ENCODE measurements at regions not wholly inside any gene's neighbourhood (a gene's known extent, or its start where the extent isn't known, plus 50 kb on each side); places are given as distances from the start of the nearest gene placed in this dataset.

DNA sequence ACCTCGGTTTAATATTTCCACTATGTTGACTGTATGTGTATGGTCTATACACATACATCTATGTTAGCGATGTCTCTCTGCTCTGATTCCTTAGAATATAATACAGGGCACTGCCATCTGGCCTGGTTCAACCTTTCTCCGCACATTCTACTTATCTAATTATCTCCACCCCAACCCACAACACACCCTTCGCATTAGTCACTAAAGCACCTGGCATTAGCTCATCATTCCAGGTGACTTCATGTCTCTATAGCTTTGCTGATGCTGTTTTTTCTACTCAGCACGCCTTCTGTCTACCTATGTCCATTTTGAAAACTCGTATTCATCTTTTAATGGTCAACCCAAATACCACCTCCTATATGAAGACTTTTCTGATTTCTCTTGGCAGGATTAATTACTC is 425.2 kb upstream of the RASGEF1B start:
- DNase-seq = no peak

GRCh38 chr4:81891005-81891996 is 419.6 kb upstream of the RASGEF1B start:
- TF ChIP-seq, protein P1, sequence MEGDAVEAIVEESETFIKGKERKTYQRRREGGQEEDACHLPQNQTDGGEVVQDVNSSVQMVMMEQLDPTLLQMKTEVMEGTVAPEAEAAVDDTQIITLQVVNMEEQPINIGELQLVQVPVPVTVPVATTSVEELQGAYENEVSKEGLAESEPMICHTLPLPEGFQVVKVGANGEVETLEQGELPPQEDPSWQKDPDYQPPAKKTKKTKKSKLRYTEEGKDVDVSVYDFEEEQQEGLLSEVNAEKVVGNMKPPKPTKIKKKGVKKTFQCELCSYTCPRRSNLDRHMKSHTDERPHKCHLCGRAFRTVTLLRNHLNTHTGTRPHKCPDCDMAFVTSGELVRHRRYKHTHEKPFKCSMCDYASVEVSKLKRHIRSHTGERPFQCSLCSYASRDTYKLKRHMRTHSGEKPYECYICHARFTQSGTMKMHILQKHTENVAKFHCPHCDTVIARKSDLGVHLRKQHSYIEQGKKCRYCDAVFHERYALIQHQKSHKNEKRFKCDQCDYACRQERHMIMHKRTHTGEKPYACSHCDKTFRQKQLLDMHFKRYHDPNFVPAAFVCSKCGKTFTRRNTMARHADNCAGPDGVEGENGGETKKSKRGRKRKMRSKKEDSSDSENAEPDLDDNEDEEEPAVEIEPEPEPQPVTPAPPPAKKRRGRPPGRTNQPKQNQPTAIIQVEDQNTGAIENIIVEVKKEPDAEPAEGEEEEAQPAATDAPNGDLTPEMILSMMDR (IDR thresholded peaks at IDR 0.05) = no peak
- intact Hi-C loops (cut with DNase I) = no loop called here
- Histone ChIP-seq H3K36me3 (no peaks in the 10 kb centered on the region), H3K27ac (no peak overlapping the region), H3K27me3 (peaks cover 0 to 8% (median 0%) of the 10 kb centered on the region in 7 donors), H3K4me3 (no peak overlapping the region), H3K9me3 (peaks cover 0 to 4% (median 0%) of the 10 kb centered on the region in 11 donors), H3K4me1 (no peaks in the 10 kb centered on the region)
- WGBS, 2 donors = 53 to 57% methylated on average over 7 of the region's 7 CpGs
- no peak for DNase-seq
- no peak for ATAC-seq

More for the DNA sequence above, 425.2 kb upstream of the RASGEF1B start:
- intact Hi-C loops (cut with DNase I) = no loop called here
- Histone ChIP-seq H3K27me3 (peaks cover 0 to 5% (median 0%) of the 10 kb centered on the region in 7 donors), H3K9me3 (no peaks in the 10 kb centered on the region), H3K27ac (no peak overlapping the region), H3K4me1 (no peaks in the 10 kb centered on the region), H3K4me3 (no peak overlapping the region), H3K36me3 (no peaks in the 10 kb centered on the region)
- no peak for ATAC-seq
- TF ChIP-seq, protein P1 (IDR thresholded peaks at IDR 0.05) = no peak
- 94 to 96% methylated on average over 6 of the region's 6 CpGs for WGBS, 2 donors

- Histone ChIP-seq H3K36me3 (no peaks in the 10 kb centered on the region), H3K4me3 (no peak overlapping the region), H3K4me1 (no peaks in the 10 kb centered on the region), H3K27me3 (peaks cover 0 to 8% (median 0%) of the 10 kb centered on the region in 7 donors), H3K9me3 (peaks cover 0 to 9% (median 0%) of the 10 kb centered on the region in 11 donors), H3K27ac (no peak overlapping the region)
- 87 to 91% methylated on average over 4 of the region's 4 CpGs for WGBS, 2 donors
- no peak for DNase-seq
- intact Hi-C loops (cut with DNase I) = no loop called here
- TF ChIP-seq, protein P1 (IDR thresholded peaks at IDR 0.05) = no peak
- no peak for ATAC-seq
Measured at GRCh38 chr4:81884986-81885385, 413.3 kb upstream of the RASGEF1B start.

GRCh38 chr4:81883530-81884450 is 412.1 kb upstream of the RASGEF1B start:
- Histone ChIP-seq H3K9me3 (peaks cover 0 to 9% (median 0%) of the 10 kb centered on the region in 11 donors), H3K27ac (no peak overlapping the region), H3K4me3 (no peak overlapping the region), H3K4me1 (no peaks in the 10 kb centered on the region), H3K36me3 (no peaks in the 10 kb centered on the region), H3K27me3 (peaks cover 0 to 8% (median 0%) of the 10 kb centered on the region in 7 donors)
- no peak for DNase-seq
- ATAC-seq = no peak
- 80 to 96% methylated on average over 7 of the region's 7 CpGs for WGBS, 2 donors
- TF ChIP-seq, protein P1 (IDR thresholded peaks at IDR 0.05) = no peak
- intact Hi-C loops (cut with DNase I) = no loop called here

All from heart right ventricle (tissue), 16 donors.